GM12878 (cell line): ENCODE measurements at regions not wholly inside any gene's neighbourhood (a gene's known extent, or its start where the extent isn't known, plus 50 kb on each side); places are given as distances from the start of the nearest gene placed in this dataset.

ENCODE experiments used
- EGR1 ChIP-seq, 2 experiments: IDR thresholded peaks; 1 replicate in 1 of 2; 2 replicates in 1 of 2; pipeline ENCODE4 v1.6.1; 2011 to 2012; ENCODE audit warnings: low read depth in 2 of 2, low read length in 2 of 2, borderline replicate concordance in 1 of 2, mild to moderate bottlenecking in 1 of 2, moderate library complexity in 1 of 2
- RUNX3 ChIP-seq: IDR thresholded peaks from 2 replicates; pipeline ENCODE4 v1.6.1; 2012; ENCODE audit warnings: low read length, inconsistent platforms
- ZNF274 ChIP-seq: IDR thresholded peaks from one replicate; pipeline ENCODE4 v1.8.0; 2011; ENCODE audit not compliant: insufficient read length, insufficient read depth
- TF ChIP-seq, protein P1 (sequence below): fragments of 450-650 bp; IDR thresholded peaks from 2 replicates; pipeline ENCODE4 v1.6.1; 2018; ENCODE audit warnings: borderline replicate concordance, mild to moderate bottlenecking; ENCODE audit not compliant: partially characterized antibody
- TF ChIP-seq, protein P2 (sequence below): fragments of 150-350 bp; IDR thresholded peaks from 2 replicates; pipeline ENCODE4 v1.6.1; 2016; ENCODE audit warnings: low read depth, low read length
- TF ChIP-seq, protein P3 (sequence below): fragments of 450-650 bp; IDR thresholded peaks from 2 replicates; pipeline ENCODE4 v1.6.1; 2016; ENCODE audit warnings: mild to moderate bottlenecking

DNA sequence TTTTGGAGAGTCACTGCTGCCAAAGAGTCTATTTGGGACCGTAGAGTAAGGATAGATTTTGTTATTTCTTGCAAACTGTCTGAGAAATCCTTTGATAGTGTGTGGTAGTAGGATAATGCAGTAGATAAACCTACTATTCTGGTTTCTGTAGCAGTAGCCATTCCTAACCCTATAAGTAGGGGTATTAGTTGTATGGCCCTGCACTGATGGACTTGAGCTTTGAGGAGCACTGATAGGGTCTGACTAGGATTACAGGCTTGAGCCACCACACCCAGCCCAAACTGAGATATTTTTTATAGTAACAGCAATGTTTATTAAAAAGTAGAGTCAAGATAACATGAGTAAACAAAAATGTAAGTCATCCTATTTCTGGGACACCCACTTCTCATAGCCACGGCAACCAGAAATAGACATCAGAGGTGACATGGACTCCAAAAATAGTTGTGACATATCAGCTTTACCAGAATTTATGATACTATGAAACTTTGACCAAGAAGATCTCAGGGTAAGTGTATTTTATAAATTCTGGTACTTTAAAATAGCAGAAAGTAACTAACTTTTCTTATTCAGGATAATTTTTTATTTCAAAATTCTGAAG is 479.1 kb downstream of the SUCLA2 start (continued):
- TF ChIP-seq, protein P1, sequence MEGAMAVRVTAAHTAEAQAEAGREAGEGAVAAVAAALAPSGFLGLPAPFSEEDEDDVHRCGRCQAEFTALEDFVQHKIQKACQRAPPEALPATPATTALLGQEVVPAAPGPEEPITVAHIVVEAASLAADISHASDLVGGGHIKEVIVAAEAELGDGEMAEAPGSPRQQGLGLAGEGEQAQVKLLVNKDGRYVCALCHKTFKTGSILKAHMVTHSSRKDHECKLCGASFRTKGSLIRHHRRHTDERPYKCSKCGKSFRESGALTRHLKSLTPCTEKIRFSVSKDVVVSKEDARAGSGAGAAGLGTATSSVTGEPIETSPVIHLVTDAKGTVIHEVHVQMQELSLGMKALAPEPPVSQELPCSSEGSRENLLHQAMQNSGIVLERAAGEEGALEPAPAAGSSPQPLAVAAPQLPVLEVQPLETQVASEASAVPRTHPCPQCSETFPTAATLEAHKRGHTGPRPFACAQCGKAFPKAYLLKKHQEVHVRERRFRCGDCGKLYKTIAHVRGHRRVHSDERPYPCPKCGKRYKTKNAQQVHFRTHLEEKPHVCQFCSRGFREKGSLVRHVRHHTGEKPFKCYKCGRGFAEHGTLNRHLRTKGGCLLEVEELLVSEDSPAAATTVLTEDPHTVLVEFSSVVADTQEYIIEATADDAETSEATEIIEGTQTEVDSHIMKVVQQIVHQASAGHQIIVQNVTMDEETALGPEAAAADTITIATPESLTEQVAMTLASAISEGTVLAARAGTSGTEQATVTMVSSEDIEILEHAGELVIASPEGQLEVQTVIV = no peak
- TF ChIP-seq RUNX3 (no peak), EGR1 (IDR thresholded peaks at IDR 0.05; ENCODE audit: borderline replicate concordance in 1 of 2, low read depth in 2 of 2, low read length in 2 of 2) (no peak), ZNF274 (no peak)
- TF ChIP-seq, protein P2, sequence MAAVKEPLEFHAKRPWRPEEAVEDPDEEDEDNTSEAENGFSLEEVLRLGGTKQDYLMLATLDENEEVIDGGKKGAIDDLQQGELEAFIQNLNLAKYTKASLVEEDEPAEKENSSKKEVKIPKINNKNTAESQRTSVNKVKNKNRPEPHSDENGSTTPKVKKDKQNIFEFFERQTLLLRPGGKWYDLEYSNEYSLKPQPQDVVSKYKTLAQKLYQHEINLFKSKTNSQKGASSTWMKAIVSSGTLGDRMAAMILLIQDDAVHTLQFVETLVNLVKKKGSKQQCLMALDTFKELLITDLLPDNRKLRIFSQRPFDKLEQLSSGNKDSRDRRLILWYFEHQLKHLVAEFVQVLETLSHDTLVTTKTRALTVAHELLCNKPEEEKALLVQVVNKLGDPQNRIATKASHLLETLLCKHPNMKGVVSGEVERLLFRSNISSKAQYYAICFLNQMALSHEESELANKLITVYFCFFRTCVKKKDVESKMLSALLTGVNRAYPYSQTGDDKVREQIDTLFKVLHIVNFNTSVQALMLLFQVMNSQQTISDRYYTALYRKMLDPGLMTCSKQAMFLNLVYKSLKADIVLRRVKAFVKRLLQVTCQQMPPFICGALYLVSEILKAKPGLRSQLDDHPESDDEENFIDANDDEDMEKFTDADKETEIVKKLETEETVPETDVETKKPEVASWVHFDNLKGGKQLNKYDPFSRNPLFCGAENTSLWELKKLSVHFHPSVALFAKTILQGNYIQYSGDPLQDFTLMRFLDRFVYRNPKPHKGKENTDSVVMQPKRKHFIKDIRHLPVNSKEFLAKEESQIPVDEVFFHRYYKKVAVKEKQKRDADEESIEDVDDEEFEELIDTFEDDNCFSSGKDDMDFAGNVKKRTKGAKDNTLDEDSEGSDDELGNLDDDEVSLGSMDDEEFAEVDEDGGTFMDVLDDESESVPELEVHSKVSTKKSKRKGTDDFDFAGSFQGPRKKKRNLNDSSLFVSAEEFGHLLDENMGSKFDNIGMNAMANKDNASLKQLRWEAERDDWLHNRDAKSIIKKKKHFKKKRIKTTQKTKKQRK = no peak
- TF ChIP-seq, protein P3, sequence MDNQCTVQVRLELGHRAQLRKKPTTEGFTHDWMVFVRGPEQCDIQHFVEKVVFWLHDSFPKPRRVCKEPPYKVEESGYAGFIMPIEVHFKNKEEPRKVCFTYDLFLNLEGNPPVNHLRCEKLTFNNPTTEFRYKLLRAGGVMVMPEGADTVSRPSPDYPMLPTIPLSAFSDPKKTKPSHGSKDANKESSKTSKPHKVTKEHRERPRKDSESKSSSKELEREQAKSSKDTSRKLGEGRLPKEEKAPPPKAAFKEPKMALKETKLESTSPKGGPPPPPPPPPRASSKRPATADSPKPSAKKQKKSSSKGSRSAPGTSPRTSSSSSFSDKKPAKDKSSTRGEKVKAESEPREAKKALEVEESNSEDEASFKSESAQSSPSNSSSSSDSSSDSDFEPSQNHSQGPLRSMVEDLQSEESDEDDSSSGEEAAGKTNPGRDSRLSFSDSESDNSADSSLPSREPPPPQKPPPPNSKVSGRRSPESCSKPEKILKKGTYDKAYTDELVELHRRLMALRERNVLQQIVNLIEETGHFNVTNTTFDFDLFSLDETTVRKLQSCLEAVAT = no peak
